ACHN (cell line): ENCODE measurements at regions not wholly inside any gene's neighbourhood (a gene's known extent, or its start where the extent isn't known, plus 50 kb on each side); places are given as distances from the start of the nearest gene placed in this dataset.

ENCODE experiments used
- DNase-seq: peaks from one replicate; pipeline ENCODE4 v3.0.0-alpha.2; 2015
- in situ Hi-C: cut with HindIII; loops from 2 replicates; pipeline ENCODE4 v1.10.0; 2017; ENCODE audit warnings: low sequenced_read_pairs, low pct_ligation_motif_present, low pct_unique_long_range_greater_than_20kb

DNA sequence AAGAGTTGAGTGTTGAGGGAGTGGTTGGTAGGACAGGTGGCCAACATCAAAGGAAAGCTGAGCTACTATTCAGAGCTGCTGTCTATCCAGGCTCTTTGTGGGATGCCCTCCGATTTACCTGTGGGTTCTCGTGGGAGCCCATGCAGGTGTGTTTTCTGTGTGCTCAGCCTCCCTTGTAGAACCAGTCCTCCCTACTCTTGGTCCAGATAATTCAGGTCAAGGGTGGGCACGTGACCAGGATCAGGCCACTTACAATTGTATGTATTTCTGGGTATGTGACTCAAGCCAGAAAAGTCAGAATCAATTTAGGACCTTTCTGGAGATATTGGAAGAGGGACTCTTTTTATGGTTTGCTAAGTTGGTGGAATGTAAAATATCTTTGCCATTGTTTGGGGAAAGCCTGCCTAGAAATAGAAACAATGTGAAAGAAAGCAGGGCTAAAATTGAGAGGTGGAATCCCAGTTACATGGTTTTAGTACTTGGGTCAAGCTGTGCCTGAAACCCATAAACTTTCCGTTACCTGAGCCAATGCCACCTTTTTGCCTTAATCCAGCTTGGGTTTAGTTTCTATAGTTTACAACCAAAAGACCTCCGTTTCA is 93.2 kb downstream of the PDCL3 start:
- in situ Hi-C loops = no loop called here
- DNase-seq = no peak

DNA sequence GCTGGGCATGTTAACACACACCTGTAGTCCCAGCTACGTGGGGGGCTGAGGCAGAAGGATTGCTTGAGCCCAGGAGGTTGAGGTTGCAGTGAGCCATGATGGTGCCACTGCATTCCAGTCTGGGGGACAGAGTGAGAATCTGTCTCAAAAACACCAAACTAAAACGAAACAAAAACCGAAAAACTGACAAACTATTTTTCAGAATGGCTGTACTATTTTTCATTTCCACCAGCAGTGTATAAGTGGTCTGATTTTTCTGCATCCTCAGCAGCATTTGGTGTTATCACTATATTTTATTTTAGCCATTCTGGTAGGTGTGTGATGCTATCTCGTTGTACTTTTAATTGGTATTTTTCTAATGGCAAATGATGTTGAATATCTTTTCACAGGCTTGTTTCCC is 95.2 kb downstream of the PDCL3 start:
- no peak for DNase-seq
- in situ Hi-C loops = no loop called here

DNA sequence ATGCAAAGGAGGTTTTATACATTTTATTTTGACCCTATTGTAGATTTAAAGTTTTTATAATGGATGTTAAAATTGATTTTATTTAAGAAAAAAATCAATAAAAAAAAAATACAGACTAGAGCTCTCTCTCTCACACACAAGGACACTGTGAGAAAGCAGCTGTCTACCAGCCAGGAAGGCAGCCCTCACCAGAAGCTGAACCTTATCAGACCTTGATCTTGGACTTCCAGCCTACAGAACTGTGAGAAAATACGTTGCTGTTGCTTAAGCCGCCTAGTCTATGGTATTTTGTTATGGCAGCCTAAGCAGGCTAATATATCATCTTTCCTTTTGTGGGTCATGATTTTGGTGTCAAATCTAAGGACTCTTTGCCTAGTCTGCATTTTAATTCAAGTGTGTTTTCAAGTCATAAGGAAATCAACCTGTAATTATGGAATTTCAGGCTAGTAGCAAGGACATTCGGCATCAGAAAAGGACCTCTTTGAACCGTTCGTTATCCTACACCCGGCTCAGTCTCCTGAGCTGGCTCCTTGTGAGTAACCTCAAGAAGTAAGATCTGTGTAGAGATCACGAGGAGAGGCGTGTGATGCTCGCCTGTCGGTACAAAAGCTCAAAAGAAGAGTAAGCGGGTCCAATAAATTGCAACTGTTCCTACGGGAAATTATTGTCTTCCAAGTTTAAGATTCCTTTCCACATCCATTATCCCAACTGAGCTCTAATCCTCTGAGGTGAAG is 98.2 kb downstream of the PDCL3 start:
- in situ Hi-C loops = no loop called here
- no peak for DNase-seq

DNA sequence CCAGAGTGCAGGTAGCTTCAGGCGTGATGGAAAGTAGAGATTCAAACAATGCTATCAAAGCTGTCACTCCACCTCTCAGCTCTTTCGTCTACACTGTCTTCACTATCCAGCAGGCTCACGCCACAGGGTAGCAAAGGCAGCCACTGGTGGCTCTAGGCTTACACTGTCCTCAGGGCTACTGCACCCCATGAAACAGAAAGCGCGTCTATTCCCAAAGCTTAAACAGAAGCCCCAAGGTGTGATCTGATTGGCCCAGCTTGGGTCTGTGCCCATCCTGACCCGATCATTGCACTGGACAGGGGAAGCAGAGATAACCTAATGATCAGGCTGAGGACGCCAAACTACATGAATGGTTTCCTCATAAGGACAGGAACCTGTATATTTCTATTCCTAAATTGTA is 100.1 kb downstream of the PDCL3 start:
- DNase-seq = no peak
- in situ Hi-C loops = no loop called here

DNA sequence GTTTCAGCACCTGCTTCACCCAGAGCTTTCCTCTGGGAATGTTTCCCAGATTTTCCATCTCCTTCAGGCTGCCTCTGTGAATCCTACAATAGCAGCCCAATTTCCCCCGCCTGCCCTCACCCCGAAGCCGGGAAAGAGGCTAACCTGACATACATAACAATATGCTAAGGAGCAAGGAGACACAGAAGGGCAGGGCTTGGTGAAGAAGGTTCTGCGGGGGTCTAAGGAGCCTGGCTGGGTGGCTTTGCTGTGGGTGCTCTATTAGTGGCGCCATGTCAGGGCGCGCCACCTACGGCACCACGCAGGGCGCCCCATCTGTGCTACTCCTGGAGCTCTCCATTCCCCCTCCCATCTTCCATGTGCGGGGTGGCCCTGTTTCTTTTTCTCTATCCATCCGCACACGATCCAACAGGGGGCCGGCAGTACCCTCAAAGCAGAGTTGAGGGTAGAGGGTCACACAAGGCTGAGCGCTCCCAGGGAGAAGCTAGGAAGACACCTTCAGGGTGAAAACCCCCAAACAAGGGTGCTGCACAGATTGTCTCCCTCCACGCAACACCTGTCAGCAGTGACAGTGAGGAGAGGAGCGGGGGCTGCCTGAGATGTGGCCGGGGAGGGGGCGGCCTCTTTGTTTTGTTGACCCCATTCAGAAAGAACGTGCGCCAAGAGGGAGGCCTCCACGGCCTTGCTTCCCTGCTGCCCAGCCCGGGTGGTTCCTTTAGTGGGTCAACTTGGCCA is 101.4 kb downstream of the PDCL3 start:
- DNase-seq = no peak
- in situ Hi-C loops = no loop called here

DNA sequence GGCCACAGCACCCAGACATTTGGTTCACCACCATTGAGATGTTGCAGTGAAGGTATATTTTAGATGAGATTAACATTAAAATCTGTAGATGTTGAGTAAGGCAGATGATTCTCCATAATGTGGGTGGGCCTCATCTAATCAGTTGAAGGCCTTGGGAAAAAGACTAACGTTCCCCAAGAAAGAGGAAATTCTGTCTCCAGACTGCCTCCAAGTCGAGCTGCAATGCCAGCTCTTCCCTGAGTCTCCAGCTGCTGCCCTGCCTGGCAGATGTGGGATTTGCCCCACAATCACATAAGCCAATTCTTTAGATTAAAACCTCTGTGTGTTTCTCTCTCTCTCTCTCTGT is 101.9 kb downstream of the PDCL3 start:
- in situ Hi-C loops = no loop called here
- DNase-seq = no peak

DNA sequence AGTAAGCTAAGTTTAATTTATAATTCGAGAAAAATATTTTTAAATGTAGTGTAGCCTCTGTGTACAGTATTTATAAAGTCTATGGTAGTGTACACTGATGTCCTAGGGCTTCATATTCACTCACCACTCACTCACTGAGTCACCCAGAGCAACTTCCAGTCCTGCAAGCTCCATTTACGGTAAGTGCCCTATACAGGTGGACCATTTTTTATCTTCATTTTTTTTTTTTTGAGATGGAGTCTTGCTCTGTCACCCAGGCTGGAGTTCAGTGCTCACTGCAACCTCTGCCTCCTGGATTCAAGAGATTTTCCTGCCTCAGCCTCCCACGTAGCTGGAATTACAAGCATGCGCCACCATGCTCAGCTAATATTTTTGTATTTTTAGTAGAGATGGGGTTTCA is 104.2 kb downstream of the PDCL3 start:
- DNase-seq = no peak
- in situ Hi-C loops = no loop called here

DNA sequence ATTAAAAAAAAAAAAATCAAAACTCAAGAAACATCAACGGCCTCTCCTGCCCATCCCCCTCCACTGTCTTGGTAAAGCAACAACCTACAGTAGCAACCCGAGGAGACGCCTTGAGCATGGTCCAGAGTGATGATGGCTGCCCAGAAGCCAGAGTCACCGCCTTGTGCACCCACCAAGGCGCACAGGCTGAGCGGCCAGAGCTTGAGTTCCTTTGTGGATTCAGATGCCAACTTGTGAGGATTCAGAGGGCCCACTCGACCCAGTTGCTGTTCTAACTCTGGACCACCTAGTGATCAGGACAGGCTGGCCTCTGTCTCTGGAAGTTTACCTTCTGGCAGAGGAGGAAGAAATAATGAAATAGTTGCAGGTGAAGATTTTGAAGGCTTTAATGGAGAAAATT is 105.0 kb downstream of the PDCL3 start:
- DNase-seq = no peak
- in situ Hi-C loops = no loop called here

DNA sequence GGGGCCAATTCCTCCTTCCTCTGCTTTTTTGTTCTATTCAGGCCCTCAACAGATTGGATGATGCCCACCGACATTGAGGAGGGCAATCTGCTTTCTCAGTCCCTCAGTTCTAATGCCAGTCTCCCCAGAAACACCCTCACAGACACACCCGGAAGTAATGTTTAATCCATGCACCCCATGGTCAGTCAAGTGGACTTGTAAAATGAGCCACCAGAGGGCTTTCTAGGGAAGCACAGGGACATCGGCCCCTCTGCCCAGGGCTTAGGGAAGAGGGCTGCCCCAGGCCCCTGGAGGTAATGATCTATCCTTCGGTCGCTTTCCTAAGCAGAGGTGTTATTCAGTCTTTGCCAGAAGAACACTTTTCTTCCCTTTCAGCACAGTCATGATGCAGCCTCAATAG is 107.4 kb downstream of the PDCL3 start:
- in situ Hi-C loops = no loop called here
- peak; percentile 37 for DNase-seq

DNA sequence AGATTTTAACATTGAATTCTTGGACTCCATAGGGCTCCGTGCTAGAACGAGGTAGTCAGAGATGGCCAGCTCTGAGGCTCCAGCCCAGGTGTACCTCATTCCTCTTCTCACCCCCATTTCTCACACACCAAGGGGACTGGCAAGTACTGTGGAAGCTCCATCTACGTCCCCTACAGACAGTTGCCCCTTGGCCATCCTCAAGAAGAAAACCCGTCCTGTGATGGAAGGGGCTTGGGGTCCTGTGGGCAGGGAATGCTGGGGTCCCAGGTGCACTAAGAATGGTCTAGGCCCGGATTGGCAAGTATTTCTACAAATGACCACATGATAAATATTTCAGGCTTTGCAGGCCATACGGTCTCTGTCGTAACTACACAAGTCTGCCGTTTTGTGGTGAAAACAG is 110.3 kb downstream of the PDCL3 start:
- DNase-seq = no peak
- in situ Hi-C loops = no loop called here

DNA sequence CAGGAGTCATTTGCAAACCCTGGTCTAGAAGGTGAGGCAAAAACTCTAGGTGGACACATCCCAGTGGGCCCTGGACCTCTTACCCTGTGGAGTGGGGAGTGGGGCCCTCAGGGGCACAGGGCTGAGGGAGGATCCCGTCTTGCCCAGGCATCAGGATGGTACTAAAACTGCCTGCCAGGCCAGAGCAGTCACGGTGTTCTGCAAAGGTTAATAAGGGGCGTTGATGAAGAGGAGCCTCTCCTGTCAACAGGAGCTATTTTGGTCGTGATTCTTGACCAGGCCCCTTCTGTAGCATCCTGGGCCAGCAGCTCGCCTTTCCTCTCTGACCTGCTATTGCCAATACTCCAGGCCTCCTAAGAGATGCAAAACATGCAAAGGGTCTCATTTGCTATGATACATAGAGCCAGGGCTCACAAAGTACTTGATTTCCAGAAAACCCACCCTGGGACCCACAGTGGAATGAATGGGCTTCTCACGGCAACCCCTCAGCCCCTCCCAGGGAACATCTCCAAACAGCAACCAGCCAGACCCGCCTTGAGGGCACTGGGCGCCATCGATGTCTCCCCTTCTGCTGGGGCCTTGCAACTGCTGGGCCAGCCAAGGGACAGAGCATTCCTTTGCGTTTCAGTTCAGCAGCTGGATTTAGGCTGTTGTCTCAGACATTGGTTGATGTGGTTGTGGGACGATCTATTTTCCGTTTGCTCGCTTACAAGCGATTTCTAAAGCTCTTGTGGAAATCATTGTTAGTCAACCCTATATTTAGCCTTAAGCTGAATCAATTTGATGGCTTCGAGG is 111.1 kb downstream of the PDCL3 start:
- in situ Hi-C loops = no loop called here
- DNase-seq = no peak

DNA sequence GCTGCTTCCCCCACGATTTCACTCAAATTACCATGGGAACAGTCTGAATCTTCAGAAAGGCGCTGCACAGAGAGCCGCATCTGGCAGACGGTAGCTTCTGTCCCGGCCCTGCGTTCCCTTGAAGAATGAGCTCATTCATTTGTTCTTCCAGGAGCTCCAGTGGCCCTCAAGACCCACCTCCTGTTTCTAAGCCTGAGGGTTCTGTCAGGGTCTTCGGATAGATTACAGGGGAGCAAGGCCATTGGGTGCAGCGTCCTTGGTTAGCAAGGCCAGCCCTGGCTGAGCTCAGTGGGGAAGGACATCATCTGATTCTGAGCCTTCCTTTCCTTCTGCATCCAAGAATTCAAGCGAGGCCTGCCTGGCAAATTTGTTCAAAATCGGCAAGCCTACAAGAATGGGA is 111.9 kb downstream of the PDCL3 start:
- in situ Hi-C loops = no loop called here
- no peak for DNase-seq

DNA sequence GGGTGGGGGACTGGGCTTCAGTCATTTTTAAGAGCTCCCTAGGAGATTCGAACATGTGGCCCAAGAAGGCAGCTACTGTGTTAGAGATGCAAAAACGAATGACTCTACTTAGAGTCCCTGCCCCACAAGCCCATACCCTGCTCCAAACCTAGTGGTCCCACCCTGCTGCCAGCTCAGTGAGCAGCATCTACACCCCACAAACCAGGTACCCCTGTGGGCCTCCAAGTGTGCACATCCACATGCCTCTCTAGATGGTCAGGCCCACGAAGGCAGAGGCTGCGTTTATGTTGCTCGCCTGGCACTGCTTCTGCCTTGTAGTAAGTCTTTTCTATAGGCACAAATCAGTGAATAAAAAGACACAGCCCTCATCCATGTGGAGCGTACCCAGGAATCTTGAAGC is 112.6 kb downstream of the PDCL3 start:
- in situ Hi-C loops = no loop called here
- no peak for DNase-seq

DNA sequence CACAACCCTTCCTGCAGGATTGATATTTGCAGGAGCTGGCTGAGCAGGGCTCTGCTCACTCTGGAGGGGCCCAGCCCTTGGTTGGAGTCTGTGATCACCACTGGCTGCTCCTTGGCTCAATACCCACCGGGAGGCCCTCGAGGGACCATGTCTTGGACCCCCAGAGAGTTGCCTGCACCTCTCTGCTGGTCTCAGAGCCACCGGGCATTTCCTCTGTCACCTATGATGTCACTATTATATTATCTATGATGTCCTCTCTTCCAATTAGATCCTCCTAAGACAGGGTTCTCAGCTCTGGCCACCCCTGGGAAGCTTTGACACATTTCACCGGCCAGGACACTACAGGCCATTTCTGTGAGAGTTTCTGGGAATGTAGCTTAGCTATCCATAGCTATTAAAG is 113.1 kb downstream of the PDCL3 start:
- in situ Hi-C loops = no loop called here

DNA sequence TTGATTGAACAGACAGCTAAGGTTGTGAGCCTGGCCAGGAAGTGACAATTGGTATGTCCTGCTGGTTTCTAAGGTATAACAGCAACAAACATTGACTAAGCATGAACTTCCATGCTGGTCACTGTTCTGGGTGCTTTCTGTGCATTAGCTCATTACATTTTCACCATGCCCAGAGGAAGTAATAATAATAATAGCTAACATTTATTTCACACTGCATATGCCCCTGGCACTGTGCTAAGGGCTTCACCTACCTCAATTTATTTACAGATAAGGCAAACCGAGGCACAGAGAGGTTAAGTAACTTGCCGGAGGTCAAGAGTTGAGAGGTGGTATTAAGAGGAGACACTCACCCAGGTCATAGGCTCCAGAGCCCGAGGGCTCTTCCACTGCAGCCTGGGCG is 113.6 kb downstream of the PDCL3 start:
- DNase-seq = no peak
- in situ Hi-C loops = no loop called here

More for the DNA sequence above, 113.1 kb downstream of the PDCL3 start:
- DNase-seq = no peak

DNA sequence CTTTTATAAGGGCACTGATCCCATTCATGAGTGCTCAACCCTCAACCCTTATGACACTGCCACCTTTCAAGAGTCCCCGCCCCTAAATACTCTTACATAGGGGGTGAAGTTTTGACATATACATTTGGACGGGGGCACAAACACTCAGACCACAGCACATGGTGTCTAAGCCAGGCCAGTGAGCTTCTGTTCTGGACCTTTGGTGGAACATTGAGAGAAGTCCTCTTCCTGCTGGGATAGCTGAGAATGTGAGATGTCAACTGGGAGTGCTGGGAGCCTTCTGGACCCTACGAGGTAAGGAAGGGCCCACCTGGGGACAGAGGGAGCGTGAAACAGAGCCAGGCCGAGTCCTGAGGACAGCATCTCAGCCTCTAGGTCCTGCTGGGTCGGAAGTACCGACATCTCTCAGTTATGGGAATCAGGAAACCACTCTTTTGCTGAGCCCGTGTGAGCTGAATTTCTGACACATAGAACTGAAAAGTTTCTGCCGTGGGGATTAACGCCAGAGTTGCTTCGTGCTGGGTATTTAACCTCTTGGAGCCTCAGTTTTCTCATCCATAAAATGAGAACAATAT is 114.9 kb downstream of the PDCL3 start:
- in situ Hi-C loops = no loop called here
- no peak for DNase-seq

DNA sequence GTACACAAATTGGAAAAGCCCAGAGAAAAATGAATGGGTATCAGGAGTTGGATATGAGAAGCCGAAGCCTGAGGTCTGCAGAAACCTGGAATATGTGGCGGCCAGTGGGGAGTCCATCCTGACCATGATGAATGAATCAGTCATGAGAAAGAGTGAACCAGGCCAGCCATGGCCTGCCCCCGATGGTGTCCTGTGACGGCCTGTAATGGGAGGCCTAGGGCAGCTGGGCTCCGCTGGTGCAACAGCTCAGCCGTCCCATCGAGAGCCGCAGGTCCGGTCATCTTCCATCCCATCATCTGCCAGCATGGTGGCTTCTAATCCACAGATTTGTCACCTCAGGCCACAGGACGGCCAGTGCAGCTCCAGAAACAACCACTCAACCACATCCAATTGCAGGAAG is 116.4 kb downstream of the PDCL3 start:
- in situ Hi-C loops = no loop called here
- DNase-seq = no peak

DNA sequence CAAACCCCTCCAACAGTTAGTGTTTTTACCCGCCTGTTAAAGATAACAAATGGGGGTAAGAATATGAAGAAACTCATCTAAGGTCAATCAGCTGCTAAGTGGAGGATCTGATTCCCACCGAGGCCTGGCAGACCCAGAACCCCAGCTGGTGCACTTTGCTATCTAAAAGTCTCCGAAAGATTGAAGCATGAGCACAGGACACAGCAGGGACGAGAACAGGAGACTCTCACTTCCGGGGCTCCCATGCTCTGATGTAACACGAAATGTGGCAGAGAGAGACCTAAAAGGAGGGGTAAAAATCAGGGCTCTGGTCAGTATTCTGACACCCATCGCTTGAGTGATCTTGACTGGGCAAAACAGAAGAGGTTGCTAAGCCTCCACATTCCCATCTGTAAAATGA is 119.7 kb downstream of the PDCL3 start:
- in situ Hi-C loops = no loop called here

DNA sequence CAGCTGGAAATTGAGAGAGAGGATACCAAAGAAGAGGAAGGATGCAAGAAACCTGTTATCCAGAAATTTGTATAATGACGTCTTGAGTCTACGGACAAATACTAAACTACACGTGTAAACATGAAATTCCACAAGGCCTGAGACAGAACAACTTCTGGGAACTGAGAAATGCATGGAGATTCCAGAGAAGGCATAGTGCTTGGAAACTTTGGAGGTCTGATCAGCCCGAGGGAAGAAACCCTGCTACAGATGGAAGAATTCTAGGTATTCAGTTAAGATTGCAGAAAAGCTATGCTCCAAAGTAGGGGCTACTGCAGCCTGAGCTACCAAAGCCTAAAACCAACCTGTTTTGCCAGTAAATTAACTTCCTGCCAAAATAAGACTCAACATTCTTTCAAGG is 120.4 kb downstream of the PDCL3 start:
- in situ Hi-C loops = no loop called here
- no peak for DNase-seq

More for the DNA sequence above, 119.7 kb downstream of the PDCL3 start:
- DNase-seq = no peak
